ENCODE measurements at regions not wholly inside any gene's neighbourhood (a gene's known extent, or its start where the extent isn't known, plus 50 kb on each side); places are given as distances from the start of the nearest gene placed in this dataset.

DNA sequence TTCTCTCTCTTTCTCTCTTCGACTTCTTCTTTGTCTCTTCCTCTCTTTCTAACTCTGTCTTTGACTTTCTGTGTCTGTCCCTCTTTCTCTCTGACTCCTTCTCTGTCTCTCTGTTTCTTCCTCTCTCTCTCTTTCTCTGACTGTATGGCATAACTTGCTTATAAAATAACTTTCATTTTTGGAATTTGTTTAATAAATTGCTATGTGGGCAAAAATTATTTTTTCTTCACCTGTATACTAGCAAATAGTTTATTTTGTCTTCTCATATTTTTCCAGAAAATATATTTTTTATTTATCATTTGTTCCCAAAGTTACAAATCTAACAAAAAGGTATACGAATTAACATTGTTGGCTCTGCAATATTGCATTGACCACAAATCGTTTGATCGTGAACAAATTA lies 305.7 kb upstream of the FAM98A start:
- DNase-seq (ENCODE audit: low read depth in 2 of 2): no peak

DNA sequence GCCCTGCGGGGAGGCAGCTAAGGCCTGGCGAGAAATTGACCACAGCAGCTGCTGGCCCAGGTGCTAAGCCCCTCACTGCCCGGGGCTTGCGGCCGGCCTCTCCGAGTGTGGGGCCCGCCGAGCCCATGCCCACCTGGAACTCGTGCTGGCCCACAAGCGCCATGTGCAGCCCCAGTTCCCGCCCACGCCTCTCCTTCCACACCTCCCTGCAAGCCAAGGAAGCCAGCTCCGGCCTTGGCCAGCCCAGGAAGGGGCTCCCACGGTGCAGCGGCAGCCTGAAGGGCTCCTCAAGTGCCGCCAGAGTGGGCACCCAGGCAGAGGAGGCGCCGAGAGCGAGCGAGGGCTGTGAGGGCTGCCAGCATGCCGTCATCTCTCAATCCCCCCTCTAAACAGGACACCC lies 304.6 kb upstream of the FAM98A start:
- DNase-seq (ENCODE audit: low read depth in 2 of 2): no peak

DNA sequence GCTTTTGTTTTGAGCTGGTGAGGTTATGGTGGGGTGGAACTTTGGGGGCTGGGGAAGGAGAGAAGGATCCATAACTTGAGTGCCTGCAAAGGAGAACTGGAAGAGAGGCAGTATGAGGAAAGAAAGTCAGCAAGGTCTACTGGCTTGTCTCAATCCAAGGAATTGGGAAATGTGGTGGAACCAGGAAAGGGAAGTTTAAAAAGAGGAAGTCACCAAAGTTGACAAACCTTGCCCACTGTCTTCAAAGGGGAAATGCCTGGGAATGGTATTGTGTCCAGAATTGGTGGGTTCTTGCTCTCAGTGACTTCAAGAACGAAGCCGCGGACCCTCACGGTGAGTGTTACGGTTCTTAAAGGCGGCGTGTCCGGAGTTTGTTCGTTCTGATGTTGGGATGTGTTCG lies 304.1 kb upstream of the FAM98A start:
- no peak for DNase-seq (ENCODE audit: low read depth in 2 of 2)

DNA sequence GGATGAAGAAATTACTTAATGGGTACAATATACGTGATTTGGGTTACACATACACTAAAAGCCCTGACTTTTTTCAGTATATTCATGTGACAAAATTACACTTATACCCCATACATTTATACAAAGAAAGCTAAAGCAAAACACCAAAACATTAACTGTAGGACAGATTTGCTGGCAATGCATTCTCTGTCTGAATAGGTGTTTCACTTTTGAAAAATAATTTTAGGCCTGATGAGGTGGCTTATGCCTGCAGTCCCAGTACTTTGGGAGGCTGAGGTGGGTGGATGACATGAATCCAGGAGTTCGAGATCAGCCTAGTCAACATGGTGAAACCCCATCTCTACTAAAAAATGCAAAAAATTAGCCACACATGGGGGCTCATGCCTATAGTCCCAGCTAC lies 301.5 kb upstream of the FAM98A start:
- DNase-seq (ENCODE audit: low read depth in 2 of 2): no peak

DNA sequence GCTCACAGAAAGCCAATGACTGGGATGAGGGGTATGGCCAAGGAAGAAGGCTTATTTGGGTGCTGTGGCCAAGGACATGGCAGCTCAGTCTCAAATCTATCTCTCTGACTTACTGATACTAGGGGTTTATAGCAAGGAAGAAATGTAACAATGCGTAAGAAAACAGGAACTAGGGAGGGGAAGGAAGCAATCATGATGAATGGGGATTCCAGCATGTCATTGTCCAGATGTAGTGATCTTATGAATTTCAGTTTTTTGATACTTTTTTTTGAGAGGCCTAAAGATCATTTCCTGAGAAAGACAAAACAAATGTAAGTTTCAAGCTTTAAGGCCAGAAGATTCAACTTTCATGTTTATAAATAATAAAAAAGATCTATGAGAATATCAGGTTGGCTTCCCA lies 298.6 kb upstream of the FAM98A start:
- DNase-seq (ENCODE audit: low read depth in 2 of 2): no peak

DNA sequence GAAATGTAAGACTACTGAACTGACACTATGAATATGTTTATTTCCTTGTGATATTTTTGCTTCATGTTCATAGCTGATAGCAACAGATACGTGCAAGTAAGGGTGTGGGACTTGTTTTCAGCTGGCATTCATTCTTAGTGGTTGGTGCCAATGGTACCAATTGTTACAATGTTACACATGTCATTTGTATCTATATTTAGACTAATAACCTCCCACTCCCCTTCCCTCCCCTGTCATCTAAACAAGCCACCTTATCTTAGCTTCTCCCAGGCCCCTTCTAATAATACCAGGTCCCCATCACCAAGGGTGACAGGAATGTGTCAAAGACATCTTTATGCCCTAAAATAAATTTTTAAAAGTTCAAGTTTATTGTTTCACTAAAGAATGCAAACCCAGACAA lies 294.7 kb upstream of the FAM98A start:
- no peak for DNase-seq (ENCODE audit: low read depth in 2 of 2)

DNA sequence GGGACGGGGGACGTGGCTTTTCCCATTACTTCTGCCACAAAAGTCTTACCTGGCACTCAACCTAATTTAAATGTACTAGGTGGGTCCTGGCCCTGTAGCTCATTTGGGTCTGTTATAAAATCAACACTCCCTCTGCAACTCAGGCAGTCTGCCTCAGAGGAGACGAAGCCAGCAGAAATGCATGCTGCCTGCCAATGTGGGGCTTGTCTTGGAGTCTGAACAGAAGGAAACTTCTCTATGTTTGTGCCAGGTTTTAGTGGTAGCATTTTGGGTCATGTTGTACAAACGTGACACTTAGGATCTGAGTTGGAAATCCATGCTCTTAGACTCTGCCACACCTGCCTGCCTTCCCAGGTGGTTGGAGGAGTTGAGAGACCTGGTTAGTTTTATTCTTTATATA lies 292.5 kb upstream of the FAM98A start:
- DNase-seq (ENCODE audit: low read depth in 2 of 2): no peak

DNA sequence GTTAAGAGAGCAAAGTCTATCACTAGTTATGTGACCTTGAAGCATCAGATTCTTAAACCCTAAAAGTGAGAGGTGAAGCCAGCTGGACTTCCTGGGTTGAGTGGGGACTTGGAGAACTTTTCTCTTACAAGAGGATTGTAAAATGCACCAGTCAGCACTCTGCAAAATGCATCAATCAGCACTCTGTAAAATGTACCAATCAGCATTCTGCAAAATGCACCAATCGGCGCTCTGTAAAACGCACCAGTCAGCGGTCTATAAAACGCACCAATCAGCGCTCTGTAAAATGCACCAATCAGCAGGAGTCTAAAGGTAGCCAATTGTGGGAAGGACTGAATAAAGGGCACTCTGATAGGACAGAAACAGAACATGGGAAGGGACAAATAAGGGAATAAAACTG lies 291.6 kb upstream of the FAM98A start:
- no peak for DNase-seq (ENCODE audit: low read depth in 2 of 2)

DNA sequence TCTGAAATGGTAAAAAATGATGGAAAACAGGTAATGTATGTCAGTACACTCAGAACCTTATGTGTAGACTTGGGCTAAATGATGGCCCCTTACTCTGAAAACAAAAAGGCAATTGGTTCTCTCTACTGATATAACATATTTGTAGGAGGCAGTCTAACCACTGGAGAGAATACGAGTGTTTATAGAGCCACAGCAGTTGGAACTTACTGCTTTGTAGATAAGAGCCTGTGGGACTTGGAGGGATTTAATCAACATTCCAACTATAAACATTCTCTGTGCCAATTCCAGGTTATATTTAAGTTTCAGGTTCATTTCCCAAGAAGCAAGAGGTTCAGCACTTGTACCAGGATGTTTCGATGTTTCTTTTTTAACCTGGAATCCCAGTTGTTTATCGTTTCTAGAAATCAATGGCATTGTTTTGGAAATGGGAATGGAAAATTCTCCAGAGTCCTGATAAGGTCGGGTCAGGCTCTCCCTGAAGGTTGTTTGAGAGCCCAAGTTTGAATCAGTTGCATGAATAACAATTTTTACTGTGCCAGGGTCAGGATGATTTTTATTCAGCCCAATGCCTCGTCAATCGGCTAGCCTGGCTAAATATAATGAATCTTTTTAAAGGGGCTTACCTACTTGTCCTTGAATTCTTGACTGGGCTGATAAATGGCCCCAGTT lies 278.4 kb upstream of the FAM98A start:
- no peak for DNase-seq (ENCODE audit: low read depth in 2 of 2)

DNA sequence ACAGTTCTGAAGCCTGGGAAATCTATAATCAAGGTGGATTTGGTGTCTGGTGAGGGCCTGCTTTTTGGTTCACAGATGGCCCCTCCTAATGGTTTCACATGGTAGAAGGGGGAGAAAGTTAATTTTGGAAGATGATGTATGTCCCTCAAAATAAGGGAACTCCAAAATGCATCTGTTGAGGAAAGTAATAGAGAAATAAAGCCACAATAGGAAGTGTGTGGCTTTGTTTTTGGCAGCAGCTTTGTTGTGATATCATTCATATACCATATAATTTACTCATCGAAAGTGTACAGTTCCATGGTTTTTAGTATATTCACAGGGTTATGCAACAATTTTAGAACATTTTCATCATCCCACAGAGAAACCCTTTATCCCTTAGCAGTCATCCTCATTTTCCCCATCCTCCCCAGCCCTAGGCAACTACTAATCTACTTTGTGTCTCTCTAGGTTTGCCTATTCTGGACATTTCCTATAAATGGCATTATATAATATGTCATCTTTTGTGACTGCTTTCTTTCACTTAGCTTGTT lies 274.0 kb upstream of the FAM98A start:
- DNase-seq (ENCODE audit: low read depth in 2 of 2): no peak

DNA sequence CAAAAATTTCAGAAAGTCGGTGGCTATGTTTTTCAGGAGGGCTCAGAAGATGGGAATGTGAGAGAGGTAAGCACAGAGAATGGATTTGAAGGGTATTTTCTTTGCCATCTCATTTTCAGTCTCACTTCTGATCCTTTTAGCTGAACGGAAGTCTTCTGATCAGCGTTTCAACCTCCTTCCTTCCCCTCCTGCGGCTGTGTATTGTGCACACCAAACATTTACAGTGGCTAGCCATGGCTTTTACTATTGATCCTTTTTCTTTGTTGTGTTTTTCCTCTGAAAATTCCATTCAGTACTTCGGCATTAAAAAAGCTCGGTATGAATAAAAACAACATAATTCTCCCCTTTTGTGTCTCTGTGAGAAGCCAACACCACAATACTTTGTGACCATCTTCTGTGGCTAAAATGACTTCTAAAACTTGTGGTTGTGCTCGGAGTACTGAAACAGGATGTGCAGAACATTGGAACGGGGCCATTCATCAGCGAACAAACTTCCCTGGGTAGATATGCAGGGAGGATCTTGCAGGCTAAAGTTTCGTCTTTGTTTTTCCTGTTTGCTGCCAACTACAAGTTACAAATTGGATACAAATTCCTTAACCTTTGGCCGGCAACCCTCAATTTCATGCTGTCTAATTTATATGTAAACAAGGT lies 260.8 kb upstream of the FAM98A start:
- no peak for DNase-seq (ENCODE audit: low read depth in 2 of 2)

DNA sequence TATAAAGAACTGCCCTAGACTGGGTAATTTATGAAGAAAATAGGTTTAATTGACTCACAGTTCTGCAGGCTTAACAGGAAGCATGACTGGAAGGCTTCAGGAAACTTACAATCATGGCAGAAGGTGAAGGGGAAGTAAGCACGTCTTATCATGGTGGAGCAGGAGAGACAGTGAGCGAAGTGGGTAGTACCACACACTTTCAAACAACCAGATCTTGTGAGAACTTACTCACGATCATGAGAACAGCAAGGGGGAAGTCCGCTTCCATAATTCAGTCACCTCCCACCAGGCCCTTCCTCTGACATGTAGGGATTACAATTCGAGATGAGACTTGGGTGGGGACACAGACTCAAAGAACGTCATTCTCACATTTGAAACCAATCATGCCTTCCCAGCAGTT lies 260.1 kb upstream of the FAM98A start:
- DNase-seq (ENCODE audit: low read depth in 2 of 2): no peak

DNA sequence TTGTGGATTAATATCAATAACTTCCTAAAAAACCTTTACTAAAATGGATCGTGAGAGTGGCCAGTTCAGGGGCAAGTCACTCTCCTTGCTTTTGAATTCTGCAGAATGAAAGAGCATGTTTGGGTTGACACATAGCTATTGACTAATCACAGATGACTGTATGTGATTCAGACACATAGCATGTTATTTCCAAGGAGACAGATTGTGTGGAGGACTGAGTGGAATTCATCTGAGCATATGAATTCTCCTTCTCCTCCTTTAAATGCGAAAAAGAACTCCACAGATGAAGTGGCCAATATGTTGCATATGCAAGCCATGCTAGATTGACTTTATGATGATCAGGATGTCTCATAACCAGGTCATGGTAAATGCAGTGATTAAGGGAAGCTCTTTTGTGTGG lies 249.4 kb upstream of the FAM98A start:
- DNase-seq (ENCODE audit: low read depth in 2 of 2): no peak

DNA sequence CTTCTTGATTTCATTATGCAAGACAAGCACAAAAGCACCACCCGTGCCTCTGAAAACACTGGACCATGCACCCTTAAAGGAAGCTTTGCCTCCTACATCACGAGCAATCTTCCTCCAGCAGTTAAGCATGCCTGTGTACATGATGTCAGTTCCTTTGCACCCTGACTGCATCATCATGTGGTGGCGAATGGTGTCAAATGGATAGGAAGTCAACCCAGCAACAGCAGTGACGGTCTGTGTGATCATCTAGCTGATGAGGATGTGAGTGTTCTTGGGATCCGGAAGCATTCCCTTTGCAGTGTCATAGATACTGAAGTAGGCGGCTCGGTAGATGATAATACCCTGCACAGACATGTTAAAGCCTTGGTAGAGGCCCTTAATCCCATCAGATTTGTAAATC lies 240.7 kb upstream of the FAM98A start:
- no peak for DNase-seq (ENCODE audit: low read depth in 2 of 2)

DNA sequence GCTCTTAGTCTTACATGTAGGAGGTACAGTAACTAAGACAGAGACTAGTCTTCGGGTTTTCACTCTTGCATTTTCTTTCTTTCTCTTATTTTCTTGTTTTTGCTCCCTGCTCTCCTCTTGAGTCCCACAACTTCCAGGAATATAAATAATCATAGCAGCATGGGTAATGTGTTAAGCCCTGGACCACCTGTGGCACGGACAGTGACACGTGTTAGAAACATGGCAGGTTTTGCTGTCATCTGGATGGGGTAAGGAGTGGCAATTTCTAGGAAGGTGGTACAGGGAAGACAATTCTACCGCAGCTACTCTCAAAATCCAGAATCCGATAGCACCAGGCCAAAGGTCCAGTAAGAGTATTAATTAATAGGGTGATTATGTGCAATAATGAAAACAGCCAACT lies 237.5 kb upstream of the FAM98A start:
- no peak for DNase-seq (ENCODE audit: low read depth in 2 of 2)

DNA sequence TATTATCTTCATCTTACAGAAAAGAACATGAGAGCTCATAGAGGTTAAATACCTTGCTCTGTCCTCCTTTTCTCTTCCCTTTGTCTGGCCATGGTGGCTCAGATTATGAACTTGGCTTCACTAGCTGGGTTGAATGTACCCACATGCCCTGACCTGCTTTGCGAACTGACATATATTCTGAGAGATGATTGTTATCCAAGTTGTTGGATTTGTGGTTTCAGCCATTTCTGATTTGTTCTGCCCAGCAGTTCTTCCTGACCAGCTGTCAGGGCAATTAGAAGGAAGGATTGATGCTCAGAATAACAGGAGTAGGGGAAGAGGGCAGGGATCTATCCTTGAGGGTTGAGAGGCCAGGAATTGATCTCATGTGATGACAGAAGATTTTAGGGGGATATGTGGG lies 236.8 kb upstream of the FAM98A start:
- no peak for DNase-seq (ENCODE audit: low read depth in 2 of 2)

DNA sequence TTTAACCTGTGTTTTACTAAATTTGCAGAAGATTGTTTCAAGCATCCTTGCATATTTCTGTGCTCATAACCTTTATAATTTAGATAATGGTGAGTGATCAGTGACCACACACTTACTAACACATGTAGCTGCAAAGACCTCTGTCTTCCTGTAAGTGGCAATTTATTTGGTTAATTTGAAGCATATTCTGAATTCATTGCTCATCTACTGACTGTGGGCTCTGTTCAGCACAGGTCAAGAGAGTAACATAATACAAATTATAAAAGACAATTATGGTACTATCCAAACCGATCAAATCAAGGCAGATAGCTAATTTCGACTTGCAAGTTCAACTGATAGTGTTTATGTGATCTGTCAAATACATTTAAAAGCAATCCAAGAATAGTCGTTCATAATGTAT lies 223.9 kb upstream of the FAM98A start:
- DNase-seq (ENCODE audit: low read depth in 2 of 2): no peak

DNA sequence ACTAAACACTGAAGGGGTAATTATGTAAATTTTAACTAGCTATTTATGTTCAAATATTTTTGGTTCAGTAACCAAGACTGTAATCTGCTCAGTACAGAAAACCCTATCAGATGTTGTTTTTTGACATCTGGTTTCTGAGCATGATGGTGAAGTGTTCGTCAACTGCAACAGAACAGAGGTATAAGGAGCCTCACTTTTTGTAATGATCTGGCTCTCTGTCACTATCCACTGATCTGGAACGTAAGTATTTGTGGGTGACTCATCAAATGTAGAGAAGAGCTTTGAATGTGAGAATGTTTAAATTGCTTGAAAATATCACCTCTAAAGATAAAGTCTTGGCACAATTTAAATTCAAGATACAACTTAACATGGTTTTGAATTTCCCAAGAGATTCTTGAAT lies 213.6 kb upstream of the FAM98A start:
- DNase-seq (ENCODE audit: low read depth in 2 of 2): no peak

DNA sequence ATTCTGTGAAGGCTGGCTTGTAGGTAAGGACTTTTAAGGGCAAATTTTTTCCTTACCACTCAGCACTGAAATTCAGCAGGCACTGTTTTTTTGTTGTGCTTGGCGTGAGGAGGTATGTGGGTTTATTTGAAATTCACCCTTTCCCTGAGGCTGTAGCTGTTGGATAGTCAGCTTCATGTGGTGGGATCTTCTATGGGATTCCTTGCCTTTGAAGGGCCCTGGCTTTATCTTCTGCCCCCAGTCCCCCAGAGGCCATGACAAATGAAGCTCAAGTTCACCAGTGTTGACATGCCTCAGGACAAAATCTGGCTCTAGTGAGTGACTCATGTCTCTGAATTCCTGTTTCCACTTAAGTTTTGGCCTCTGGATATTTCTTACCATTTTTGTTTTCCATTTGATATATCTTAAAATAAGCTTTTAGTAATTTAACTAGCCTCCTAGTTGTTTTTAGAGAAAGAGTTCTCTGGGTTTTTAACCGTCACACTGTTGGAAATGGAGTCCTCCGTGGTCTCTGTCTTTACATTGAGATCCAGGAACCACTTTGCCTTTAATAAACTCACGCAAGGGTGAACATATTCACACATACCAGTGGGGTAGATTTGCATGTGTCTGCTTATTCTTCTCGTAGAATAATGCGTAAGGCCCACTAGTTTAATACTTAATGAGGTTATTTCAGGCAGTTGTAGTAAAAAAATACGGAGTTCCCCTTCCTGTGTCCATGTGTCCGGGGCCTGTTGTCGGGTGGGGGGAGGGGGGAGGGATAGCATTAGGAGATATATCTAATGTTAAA lies 211.1 kb upstream of the FAM98A start:
- no peak for DNase-seq (ENCODE audit: low read depth in 2 of 2)

DNA sequence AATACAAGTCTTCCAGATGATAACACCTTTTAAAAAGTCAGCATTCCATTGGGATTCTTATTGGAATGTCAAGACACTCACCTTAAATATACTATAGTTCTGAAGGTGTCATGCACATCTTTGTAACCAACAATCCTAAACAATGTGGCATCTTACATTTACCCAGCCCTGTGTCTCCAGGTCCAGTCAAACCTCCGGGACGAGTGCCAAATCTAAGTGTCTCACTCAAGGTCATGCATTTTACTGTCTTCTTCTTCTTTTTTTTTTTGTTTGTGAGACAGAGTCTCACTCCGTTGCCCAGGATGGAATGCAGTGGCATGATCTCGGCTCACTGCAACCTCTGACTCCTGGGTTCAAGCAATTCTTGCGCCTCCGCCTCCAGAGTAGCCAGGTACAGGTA lies 206.9 kb upstream of the FAM98A start:
- no peak for DNase-seq (ENCODE audit: low read depth in 2 of 2)

DNA sequence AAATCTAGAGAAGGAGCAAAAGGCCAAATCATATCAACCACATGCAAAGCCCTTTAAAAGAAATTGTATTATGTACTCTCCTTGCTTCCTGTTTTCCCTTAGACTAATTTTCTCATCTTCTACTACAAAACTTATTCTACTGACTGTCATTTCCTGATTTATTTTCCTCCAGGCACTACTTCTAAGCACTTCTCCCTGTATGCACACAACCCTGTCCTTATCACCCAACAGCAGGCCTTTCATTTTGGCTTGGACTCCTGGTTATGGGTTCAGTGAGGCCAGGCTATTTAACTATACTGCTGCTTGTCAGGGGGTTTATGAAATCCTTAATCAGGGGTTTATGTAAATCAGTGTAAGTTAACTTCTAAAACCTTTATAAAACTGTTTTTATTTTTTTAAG lies 205.1 kb upstream of the FAM98A start:
- DNase-seq (ENCODE audit: low read depth in 2 of 2): no peak

DNA sequence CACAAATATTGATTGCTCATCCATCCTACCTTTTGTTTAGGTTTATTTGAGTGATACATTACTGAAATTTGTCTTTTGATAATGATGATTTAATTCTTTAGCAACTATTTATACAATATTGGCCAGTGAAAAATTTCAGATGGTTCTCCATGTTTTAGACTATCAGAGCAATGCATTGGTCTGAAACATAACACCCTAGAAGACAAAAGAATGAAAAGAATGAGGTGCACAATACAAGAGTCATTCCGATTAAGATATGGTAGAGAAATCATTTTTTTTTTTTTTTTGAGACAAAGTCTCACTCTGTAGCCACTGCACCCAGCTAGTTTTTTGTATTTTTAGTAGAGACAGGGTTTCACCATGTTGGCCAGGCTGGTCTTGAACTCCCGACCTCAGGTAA lies 197.4 kb upstream of the FAM98A start:
- DNase-seq (ENCODE audit: low read depth in 2 of 2): no peak

DNA sequence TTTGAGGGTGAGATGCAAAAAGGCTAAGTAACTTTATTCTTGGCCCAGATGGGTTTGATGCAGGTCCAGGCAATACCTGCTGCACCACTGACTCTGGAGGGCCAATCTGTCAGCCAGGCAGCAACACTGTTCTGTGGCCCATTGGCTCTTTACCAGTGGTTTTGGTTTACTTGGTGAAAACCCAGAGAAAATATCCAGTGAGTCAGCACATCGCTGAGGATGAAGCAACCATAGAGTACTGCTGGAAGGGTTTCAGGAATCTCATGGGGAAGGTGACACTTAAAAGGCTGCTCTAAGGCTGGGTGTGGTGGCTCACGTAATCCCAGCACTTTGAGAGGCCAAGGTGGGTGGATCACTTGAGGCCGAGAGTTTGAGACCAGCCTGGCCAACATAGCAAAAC lies 192.5 kb upstream of the FAM98A start:
- no peak for DNase-seq (ENCODE audit: low read depth in 2 of 2)

Measured in stimulated activated CD4-positive, alpha-beta T cell treated with anti-CD3 and anti-CD28 coated beads, Interleukin-4, amount 100 ng/mL, for 48 hours (primary cell).